Stimulated activated naive CD4-positive, alpha-beta T cell treated with Interleukin-2 at 50 U/mL for 16 hours (primary cell): ENCODE measurements at regions not wholly inside any gene's neighbourhood (a gene's known extent, or its start where the extent isn't known, plus 50 kb on each side); places are given as distances from the start of the nearest gene placed in this dataset.
A peak's percentile ranks its signal among the peaks of the same experiment; 100 is the strongest.

Experiments
- DNase-seq: peaks from one replicate; lab custom pipeline; 2025; lab: John Stamatoyannopoulos, UW

DNA sequence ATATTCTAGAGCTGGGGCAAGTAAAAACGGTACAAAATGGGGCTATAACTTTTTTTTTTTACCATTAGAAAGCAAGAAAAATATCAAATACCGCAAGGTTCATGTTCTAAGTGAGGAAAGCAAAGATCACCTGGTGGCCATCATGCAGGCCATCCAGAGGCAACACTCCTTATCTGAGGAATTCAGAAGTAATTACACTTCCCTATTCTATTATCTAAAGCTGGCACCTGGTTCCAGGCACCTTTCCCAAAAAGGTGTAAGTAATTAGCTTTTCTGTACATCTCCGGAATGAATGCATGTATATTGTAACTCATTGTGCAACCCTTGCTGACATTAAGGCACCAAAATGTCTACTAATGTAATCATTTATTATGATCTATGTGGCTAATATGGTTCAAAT is 152.5 kb upstream of the GYPC start:
- no peak for DNase-seq

DNA sequence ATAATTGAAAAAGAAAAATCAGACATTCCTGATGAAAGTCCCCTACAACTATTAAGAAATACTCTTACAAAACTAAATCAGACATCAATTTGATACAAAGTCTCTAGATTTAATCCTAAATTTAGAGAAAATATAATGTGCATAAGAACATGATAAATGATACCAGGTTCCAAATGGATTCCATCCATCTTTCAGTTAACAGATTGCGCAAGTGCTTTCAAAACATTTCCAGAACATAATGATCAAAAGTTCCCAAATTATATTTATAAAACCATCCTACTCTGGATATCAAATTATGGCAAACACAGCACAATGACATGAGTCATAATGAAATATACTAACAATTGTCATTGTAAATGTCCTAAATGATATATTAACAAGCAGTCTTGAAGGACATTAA is 151.0 kb upstream of the GYPC start:
- DNase-seq: no peak

DNA sequence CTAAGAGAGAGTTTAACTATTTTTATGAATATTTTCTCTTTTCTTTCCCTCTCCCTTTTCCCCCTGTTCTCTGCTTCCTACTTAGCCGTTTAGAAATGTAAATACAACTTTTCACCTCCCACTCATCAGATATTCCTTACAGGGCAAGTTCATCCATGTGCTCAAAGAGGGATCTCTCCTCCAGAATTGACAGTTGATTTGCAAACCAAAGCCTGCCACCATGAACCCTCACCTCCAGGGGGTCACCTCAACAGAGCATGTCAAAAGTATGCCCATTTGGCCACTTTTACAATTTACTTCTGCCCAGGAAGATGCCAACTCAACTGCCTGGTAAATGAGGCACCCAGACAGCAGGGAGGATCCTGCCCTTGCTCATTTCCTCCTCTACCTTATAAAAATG is 149.2 kb upstream of the GYPC start:
- DNase-seq: no peak

DNA sequence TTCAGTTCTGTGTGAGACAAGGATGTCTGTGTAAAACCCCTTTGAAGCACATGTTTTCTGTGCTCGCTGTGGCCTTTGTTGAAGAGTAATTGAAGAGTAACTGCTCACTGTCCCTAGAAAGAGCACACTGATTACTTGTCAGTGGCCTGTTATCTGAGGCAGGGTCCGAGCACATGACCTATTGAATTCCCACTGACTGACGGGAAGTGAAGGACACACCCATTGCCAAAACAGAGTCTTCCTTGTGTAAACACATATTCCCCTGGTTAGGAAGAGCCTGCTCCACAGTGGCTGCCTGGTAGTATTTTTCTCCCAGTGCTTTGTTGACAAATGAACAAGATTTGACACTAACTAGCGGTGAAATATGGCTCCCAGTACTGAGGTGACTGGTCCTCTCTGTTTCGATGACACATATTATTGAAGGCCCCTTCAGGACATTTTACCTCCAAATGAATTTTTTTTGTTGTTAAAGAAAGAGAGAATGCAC is 148.5 kb upstream of the GYPC start:
- no peak for DNase-seq

- no peak for DNase-seq
These were observed 145.6 kb upstream of the GYPC start for GRCh38 chr2:126510356-126510755.

- no peak for DNase-seq
These were observed 145.0 kb upstream of the GYPC start for GRCh38 chr2:126510960-126511359.

- DNase-seq: no peak
These were observed 143.9 kb upstream of the GYPC start for GRCh38 chr2:126512026-126512425.

GRCh38 chr2:126513033-126513432 is 142.9 kb upstream of the GYPC start:
- DNase-seq: no peak

DNA sequence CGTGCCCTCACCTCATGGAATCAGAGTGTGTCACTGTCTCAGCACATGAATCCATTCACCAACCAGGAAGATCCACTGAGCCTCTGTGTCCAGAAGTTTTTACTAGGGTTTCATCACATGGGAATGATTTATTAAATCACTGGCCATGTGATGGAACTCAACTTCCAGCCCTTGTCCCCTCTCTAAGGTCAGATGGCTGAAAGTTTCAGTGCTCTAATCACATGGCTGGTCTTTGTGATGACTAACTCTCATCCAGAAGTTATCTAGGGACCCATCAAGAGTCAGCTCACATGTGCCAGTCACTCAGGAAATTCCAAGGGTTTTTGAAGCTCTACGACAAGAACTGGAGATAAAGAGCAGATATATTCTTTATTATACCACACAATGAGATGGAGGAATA is 140.5 kb upstream of the GYPC start:
- DNase-seq: no peak

- no peak for DNase-seq
These were observed 137.8 kb upstream of the GYPC start for GRCh38 chr2:126518196-126518595.

- DNase-seq: peak; percentile 26
These were observed 128.0 kb upstream of the GYPC start for GRCh38 chr2:126527836-126528490.

GRCh38 chr2:126531029-126531428 is 124.9 kb upstream of the GYPC start:
- no peak for DNase-seq

GRCh38 chr2:126534478-126534877 is 121.5 kb upstream of the GYPC start:
- DNase-seq: no peak

- no peak for DNase-seq
These were observed 120.5 kb upstream of the GYPC start for GRCh38 chr2:126535408-126535807.

DNA sequence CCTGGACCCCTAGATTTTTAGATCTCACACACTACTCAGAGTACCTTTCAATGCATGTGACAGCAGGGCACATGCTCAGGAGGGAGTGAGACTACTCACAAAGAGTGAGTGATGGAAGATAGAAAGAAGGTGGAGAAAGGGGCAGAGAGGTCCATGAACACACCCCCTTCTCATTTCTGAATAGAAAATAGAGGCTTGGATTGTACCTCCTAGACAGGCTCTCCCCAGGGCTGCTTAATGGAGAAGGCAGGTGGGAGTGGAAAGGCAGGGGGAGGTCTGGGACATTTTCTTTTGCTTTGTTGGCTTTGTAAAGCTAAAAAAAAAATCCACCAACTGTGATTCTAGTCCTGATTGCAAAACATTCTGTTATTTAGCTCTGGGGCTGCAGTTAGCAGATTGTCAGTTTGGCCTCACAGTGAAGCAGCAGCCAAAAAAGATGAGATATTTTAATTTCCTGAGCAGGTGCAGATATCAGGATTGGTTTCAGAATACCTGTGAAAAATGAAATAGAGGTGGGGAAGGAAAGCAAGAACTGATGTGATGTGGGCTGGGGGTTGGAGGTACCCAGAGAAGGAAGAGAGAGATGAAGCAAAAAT is 119.3 kb upstream of the GYPC start:
- no peak for DNase-seq

GRCh38 chr2:126539101-126539500 is 116.9 kb upstream of the GYPC start:
- no peak for DNase-seq

GRCh38 chr2:126542247-126542646 is 113.7 kb upstream of the GYPC start:
- DNase-seq: no peak

DNA sequence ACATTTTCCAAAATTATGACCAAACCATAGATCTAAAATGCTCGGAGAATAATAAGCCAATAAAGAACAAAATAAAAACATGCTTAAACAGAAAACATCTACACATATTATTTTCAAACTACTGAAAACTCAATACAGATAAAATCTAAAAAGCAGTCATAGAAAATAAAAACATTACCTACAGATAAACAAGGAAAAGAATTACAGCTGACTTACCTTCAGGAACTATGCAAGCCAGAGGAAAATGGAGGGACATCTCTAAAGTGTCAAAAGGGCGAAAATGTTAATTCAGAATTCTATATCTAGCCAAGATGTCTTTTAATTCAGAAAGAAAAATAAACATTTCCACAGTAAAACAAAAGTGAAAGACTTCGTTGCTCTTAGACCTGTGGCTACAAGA is 112.9 kb upstream of the GYPC start:
- no peak for DNase-seq

DNA sequence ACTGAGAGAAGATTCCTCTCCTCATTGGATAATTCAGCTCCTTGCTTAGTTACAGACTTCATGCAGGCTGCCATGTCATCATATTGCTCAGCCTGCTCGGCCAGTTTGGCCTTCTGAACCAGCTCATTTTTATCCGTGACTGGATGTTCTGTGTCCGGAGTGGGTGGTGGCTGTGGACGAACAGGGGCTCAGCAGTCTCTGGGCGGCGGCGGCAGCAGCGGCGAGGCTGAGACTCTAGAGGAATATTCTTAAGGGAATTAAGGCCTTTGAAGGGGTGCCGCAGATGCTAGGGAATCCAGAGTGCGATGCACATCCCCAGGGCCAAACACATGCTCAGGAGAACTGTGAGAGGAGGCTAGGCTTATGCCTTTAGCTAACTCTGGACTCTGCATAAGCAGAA is 97.9 kb upstream of the GYPC start:
- DNase-seq: no peak

GRCh38 chr2:126568734-126569133 is 87.2 kb upstream of the GYPC start:
- DNase-seq: no peak

DNA sequence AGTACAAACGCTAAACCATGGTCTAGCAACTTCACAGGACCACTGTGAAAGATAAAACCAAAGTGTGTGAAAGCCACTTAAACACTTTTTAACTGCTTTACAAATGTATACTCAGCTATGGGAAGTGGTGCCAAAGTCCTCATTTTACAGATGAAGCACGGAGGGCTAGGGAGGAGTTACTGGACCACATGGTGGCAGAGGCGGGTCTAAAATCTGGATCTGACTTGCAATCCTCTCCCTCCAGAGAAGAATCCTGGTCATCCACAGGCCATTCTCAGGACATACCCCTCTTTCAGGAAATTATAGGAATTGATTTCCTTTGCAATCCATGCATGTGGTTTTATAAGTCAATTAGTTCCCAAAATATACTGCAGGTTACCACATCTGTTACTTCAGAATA is 84.6 kb upstream of the GYPC start:
- DNase-seq: no peak

- DNase-seq: no peak
These were observed 80.3 kb upstream of the GYPC start for GRCh38 chr2:126575631-126576030.

- no peak for DNase-seq
These were observed 76.1 kb upstream of the GYPC start for GRCh38 chr2:126579868-126580267.

DNA sequence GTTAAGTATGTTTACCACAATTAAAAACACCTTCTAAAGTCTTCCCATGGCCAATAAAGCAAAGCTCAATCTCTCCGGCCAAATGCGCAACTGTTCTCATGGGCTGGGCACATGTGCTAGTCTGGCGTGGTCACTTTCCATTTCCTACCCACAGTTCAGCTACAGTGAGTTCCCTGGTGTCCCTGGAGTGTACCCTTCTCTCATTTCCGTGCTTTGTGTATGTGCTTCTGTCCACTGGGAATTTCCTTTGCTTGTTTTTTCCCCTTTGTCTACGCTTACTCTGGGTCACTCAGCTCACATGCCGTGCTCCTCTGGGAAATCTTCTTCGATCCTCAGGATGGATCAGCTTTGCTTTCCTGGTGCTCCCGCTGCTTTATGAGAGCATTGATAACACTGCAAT is 69.6 kb upstream of the GYPC start:
- DNase-seq: no peak
